CD14-positive monocyte (primary cell): ENCODE measurements at regions not wholly inside any gene's neighbourhood (a gene's known extent, or its start where the extent isn't known, plus 50 kb on each side); places are given as distances from the start of the nearest gene placed in this dataset.

Experiments used
- DNase-seq, 3 donors: peaks; one replicate each; pipeline ENCODE4 v3.0.0-alpha.2; 2011 to 2022
- H2AFZ ChIP-seq: 2 replicates; pipeline ENCODE4 v1.6.0; 2012; ENCODE audit warnings: mild to moderate bottlenecking, low read depth, low read length, inconsistent platforms; ENCODE audit not compliant: insufficient read depth, poor library complexity, severe bottlenecking
- H3K27ac ChIP-seq, 2 donors: 1 replicate in 1 of 2; 2 replicates in 1 of 2; pipeline ENCODE4 v1.5.1; 2012 to 2013; ENCODE audit warnings: low read length in 2 of 2, control low read depth in 1 of 2, inconsistent platforms in 1 of 2, low read depth in 1 of 2, mild to moderate bottlenecking in 1 of 2
- H3K27me3 ChIP-seq, 2 donors: one replicate each; pipeline versions ENCODE4 v1.6.0 to v1.6.1; 2011 to 2013; ENCODE audit warnings: low read length in 2 of 2; ENCODE audit not compliant: control insufficient read depth in 2 of 2, insufficient read depth in 2 of 2
- H3K36me3 ChIP-seq, 2 donors: replicated peaks in 1 of 2; 1 replicate in 1 of 2; 2 replicates in 1 of 2; pipeline versions ENCODE4 v1.5.1 to v1.6.1; 2012 to 2013; ENCODE audit warnings: low read length in 2 of 2, control low read depth in 1 of 2, inconsistent platforms in 1 of 2, mild to moderate bottlenecking in 1 of 2; ENCODE audit not compliant: insufficient read depth in 2 of 2, control insufficient read depth in 1 of 2
- H3K4me1 ChIP-seq, 2 donors: 1 replicate in 1 of 2; 2 replicates in 1 of 2; pipeline versions ENCODE4 v1.5.1 to v1.6.1; 2012 to 2013; ENCODE audit warnings: low read length in 2 of 2, control low read depth in 1 of 2, inconsistent platforms in 1 of 2, mild to moderate bottlenecking in 1 of 2, moderate library complexity in 1 of 2; ENCODE audit not compliant: insufficient read depth in 2 of 2, control insufficient read depth in 1 of 2
- H3K4me2 ChIP-seq: replicated peaks from 2 replicates; pipeline ENCODE3; 2012; ENCODE audit warnings: low read length, moderate library complexity, mild to moderate bottlenecking; ENCODE audit not compliant: poor library complexity, severe bottlenecking; ENCODE audit errors: extremely low read depth
- H3K4me3 ChIP-seq, 3 experiments: fragments of 200-600 bp in 1 of 3; sonication (generic) in 1 of 3; replicated peaks in 1 of 3; 1 replicate in 2 of 3; 2 replicates in 1 of 3; pipeline ENCODE4 v1.5.1; 2011 to 2013; ENCODE audit warnings: low read length in 3 of 3, mild to moderate bottlenecking in 3 of 3, control low read depth in 2 of 3, low read depth in 2 of 3, inconsistent platforms in 1 of 3, moderate library complexity in 1 of 3
- H3K79me2 ChIP-seq: 2 replicates; pipeline ENCODE4 v1.6.0; 2012; ENCODE audit warnings: mild to moderate bottlenecking, control low read depth, inconsistent platforms, low read length, moderate library complexity; ENCODE audit not compliant: insufficient read depth
- H3K9ac ChIP-seq: 2 replicates; pipeline ENCODE4 v1.6.0; 2017; ENCODE audit warnings: low read length, mild to moderate bottlenecking; ENCODE audit not compliant: insufficient read depth, poor library complexity, severe bottlenecking
- H3K9me3 ChIP-seq, 2 donors: replicated peaks in 1 of 2; 1 replicate in 1 of 2; 2 replicates in 1 of 2; pipeline versions ENCODE4 v1.5.1 to v1.6.1; 2012 to 2013; ENCODE audit warnings: low read length in 2 of 2, control low read depth in 1 of 2; ENCODE audit not compliant: control insufficient read depth in 1 of 2, insufficient read depth in 1 of 2
- H4K20me1 ChIP-seq: 2 replicates; pipeline ENCODE4 v1.6.0; 2012; ENCODE audit warnings: mild to moderate bottlenecking, low read length, control low read depth, moderate library complexity; ENCODE audit not compliant: insufficient read depth
- H3K27ac Mint-ChIP-seq, 7 donors: one replicate each; pipeline ENCODE4 v1.8.0; 2020; ENCODE audit warnings: mild to moderate bottlenecking in 7 of 7, mixed read lengths in 7 of 7, moderate library complexity in 6 of 7, inconsistent platforms in 2 of 7
- H3K27me3 Mint-ChIP-seq, 3 donors: one replicate each; pipeline ENCODE4 v1.8.0; 2021 to 2022; ENCODE audit warnings: low read depth in 3 of 3, mild to moderate bottlenecking in 3 of 3, mixed read lengths in 3 of 3, moderate library complexity in 3 of 3, inconsistent platforms in 1 of 3
- H3K36me3 Mint-ChIP-seq, 2 donors: one replicate each; pipeline ENCODE4 v1.8.0; 2020; ENCODE audit warnings: mixed read lengths in 2 of 2, inconsistent platforms in 1 of 2, mild to moderate bottlenecking in 1 of 2
- H3K4me1 Mint-ChIP-seq: one replicate; pipeline ENCODE4 v1.8.0; 2020; ENCODE audit warnings: mild to moderate bottlenecking, mixed read lengths
- H3K4me3 Mint-ChIP-seq, 2 donors: one replicate each; pipeline ENCODE4 v1.8.0; 2020; ENCODE audit warnings: mild to moderate bottlenecking in 2 of 2, mixed read lengths in 2 of 2, moderate library complexity in 1 of 2
- H3K9me3 Mint-ChIP-seq, 7 donors: one replicate each; pipeline ENCODE4 v1.8.0; 2020 to 2022; ENCODE audit warnings: mixed read lengths in 7 of 7, mild to moderate bottlenecking in 6 of 7, moderate library complexity in 6 of 7, inconsistent platforms in 2 of 7
- WGBS: methylation state at CpG from one replicate; pipeline ENCODE4 v1.1.5; 2013; ENCODE audit warnings: missing lambda C conversion rate; ENCODE audit not compliant: insufficient coverage; 5-methylcytosine and 5-hydroxymethylcytosine counted together
- intact Hi-C, 2 donors: fragments of 100-400 bp; cut with micrococcal nuclease; formaldehyde crosslinking; loops; one replicate each; pipeline versions ENCODE4 v1.15.0 to v1.15.1; 2023
- TF ChIP-seq, protein P1 (sequence below): fragments of 200-600 bp; IDR thresholded peaks from one replicate; pipeline ENCODE4 v1.8.0; 2022; ENCODE audit warnings: antibody characterized with exemption, mild to moderate bottlenecking

DNA sequence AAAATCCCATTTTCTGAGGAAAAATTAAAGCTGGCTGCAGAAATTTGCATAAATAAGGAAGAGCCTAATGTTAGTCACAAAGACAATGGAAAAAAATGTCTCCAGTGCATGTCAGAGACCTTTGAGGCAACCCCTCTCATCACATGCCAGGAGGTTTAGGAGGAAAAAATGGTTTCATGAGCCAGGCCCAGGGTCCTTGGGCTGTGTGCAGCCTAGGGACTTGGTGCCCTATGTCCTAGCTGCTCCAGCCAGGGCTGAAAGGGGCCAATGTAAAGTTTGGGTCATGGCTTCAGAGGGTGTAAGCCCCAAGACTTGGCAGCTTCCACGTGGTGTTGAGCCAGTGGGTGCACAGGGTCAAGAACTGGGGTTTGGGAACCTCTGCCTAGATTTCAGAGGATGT, 1252.6 kb downstream of the PCDH9 start:
- intact Hi-C loops: no loop called here
- no peak overlapping the region for H3K4me3 Mint-ChIP-seq

GRCh38 chr13:65971541-65971940, 1258.6 kb downstream of the PCDH9 start:
- H3K9me3 ChIP-seq: peaks cover 0 to 4% of the 10 kb centered on the region in 2 donors
- no peak overlapping the region for H3K4me2 ChIP-seq
- H3K27me3 ChIP-seq: no peaks in the 10 kb centered on the region
- peaks cover 3% of the 10 kb centered on the region for H3K4me1 Mint-ChIP-seq
- H3K4me3 Mint-ChIP-seq: no peak overlapping the region
- peaks cover 2 to 10% (median 5%) of the 10 kb centered on the region in 7 donors for H3K9me3 Mint-ChIP-seq
- no peak overlapping the region for H3K4me3 ChIP-seq
- TF ChIP-seq, protein P1, sequence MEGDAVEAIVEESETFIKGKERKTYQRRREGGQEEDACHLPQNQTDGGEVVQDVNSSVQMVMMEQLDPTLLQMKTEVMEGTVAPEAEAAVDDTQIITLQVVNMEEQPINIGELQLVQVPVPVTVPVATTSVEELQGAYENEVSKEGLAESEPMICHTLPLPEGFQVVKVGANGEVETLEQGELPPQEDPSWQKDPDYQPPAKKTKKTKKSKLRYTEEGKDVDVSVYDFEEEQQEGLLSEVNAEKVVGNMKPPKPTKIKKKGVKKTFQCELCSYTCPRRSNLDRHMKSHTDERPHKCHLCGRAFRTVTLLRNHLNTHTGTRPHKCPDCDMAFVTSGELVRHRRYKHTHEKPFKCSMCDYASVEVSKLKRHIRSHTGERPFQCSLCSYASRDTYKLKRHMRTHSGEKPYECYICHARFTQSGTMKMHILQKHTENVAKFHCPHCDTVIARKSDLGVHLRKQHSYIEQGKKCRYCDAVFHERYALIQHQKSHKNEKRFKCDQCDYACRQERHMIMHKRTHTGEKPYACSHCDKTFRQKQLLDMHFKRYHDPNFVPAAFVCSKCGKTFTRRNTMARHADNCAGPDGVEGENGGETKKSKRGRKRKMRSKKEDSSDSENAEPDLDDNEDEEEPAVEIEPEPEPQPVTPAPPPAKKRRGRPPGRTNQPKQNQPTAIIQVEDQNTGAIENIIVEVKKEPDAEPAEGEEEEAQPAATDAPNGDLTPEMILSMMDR: no peak
- no peak overlapping the region for H3K27ac Mint-ChIP-seq
- intact Hi-C loops: no loop called here
- no peaks in the 10 kb centered on the region for H3K36me3 Mint-ChIP-seq
- H4K20me1 ChIP-seq: no peaks in the 10 kb centered on the region
- no peak for DNase-seq
- 100% methylated on average over 1 of the region's 3 CpGs for WGBS
- H3K9ac ChIP-seq: no peak overlapping the region
- no peak overlapping the region for H2AFZ ChIP-seq
- no peaks in the 10 kb centered on the region for H3K79me2 ChIP-seq
- no peaks in the 10 kb centered on the region for H3K36me3 ChIP-seq
- no peak overlapping the region for H3K27ac ChIP-seq
- no peaks in the 10 kb centered on the region for H3K4me1 ChIP-seq
- peaks cover 0 to 1% (median 0%) of the 10 kb centered on the region in 3 donors for H3K27me3 Mint-ChIP-seq

More for the DNA sequence above, 1252.6 kb downstream of the PCDH9 start:
- peaks cover 0 to 8% (median 3%) of the 10 kb centered on the region in 7 donors for H3K9me3 Mint-ChIP-seq
- no peaks in the 10 kb centered on the region for H3K27me3 Mint-ChIP-seq
- H3K9me3 ChIP-seq: peaks cover 7 to 9% of the 10 kb centered on the region in 2 donors
- no peaks in the 10 kb centered on the region for H3K27me3 ChIP-seq
- no peaks in the 10 kb centered on the region for H4K20me1 ChIP-seq
- H3K4me1 ChIP-seq: no peaks in the 10 kb centered on the region
- no peak overlapping the region for H2AFZ ChIP-seq
- no peak overlapping the region for H3K4me2 ChIP-seq
- H3K4me3 ChIP-seq: no peak overlapping the region
- H3K36me3 Mint-ChIP-seq: no peaks in the 10 kb centered on the region
- no peaks in the 10 kb centered on the region for H3K79me2 ChIP-seq
- TF ChIP-seq, protein P1: no peak
- H3K27ac Mint-ChIP-seq: no peak overlapping the region
- H3K36me3 ChIP-seq: no peaks in the 10 kb centered on the region
- no peak for DNase-seq
- no peak overlapping the region for H3K27ac ChIP-seq
- WGBS: 63% methylated on average over 1 of the region's 1 CpG
- H3K9ac ChIP-seq: no peak overlapping the region
- H3K4me1 Mint-ChIP-seq: no peaks in the 10 kb centered on the region
